Ramos (cell line): ENCODE measurements at regions not wholly inside any gene's neighbourhood (a gene's known extent, or its start where the extent isn't known, plus 50 kb on each side); places are given as distances from the start of the nearest gene placed in this dataset.
"Not testable (repeated sequence)": the region's sequence is repeated elsewhere in the genome, so short reads cannot be mapped to it uniquely, and the experiment has no call there.

Experiments used
- in situ Hi-C: fragments of 300-500 bp; cut with MboI; formaldehyde crosslinking; loops from one replicate; pipeline ENCODE4 v1.14.3; 2022; ENCODE audit warnings: low sequenced_read_pairs; ENCODE audit not compliant: unreplicated experiment

DNA sequence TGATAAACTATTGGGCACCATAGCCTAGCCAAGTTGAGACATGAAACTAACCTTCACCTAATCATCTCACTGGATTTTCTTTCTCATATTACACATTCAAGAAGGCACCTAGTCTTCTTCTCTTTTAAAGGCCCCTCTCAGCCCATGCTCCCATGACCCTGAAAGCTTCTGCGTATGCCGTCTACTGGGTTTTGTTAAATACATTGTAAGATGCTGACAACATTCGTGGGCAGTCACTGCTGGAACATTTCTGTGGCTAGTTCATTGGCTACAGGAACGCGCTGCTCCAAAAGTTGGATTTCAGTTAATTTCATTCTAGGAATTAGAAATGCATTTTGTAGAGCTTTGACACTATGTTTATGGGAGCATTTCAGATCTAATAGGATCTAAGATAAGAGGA lies 52.3 kb upstream of the CHD2 start:
- in situ Hi-C loops: loop anchor here (25.0 kb wide), 1 partner anchor 1389 kb away; the partner anchor contains the start of gene MCTP2

DNA sequence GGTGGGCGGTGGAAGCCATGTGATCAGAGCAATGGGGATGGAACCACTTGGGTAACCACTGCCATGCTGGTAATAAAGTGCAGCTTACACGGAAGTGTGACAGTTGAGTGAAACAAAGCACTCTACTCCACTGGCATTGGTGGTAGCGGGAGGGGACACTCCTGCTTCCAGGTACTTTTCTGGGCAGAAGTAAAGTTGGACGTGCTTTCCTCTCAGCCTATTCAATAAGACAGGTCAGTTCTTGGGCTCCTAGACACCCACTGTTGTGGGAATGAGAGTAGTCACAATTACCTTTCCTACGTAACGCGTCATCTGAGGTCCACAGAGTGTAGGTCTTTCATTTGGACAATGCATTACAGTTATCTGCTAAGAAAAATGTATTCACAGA lies 51.7 kb upstream of the CHD2 start:
- in situ Hi-C loops: loop anchor here (25.0 kb wide), 1 partner anchor 1389 kb away; the partner anchor contains the start of gene MCTP2

DNA sequence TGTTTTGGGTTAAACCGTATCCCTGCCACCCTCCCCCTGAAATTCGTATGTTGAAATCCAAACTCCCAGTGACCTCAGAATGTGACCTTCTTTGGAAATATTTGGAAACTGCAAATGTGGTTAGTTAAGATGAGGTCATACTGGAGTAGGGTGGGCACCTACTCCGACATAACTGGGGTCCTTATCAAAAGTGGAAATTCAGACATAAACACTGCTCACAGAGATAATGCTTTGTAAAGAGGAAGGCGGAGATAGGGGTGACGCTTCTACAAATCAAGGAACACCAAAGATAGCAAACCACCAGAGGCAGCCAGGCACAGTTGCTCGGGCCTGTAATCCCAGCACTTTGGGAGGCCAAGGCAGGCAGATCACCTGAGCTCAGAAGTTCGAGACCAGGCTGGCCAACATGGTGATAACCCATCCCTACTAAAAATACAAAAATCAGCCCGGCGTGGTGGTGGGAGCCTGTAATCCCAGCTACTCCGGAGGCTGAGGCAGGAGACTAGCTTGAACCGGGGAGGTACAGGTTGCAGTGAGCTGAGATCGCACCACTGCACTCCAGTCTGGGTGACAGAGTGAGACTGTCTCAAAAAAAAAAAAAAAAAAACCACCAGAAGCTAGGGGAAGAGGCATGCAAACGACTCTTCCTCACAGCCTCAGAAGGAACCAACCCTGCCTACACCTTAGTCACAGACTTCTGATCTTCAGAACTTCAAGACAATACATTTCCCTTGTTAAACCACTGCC lies 51.1 kb upstream of the CHD2 start:
- in situ Hi-C loops: loop anchor here (25.0 kb wide), 1 partner anchor 1388 kb away; the partner anchor contains the start of gene MCTP2

DNA sequence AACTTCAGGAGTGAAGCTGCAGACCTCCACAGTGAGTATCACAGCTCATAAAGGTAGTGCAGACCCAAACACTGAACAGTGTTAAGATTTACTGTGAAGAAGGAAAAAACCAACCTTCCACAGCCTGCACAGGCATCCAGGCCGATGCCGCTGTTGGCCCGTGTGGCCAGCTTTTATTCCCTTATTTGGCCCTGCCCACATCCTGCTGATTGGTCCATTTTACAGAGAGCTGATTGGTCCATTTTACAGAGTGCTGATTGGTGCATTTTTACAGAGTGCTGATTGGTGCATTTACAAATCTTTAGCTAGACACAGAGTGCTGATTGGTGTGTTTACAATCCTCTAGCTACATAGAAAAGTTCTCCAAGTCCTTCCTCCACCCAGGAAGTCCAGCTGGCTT lies 49.9 kb upstream of the CHD2 start:
- in situ Hi-C loops: not testable (repeated sequence)
